OCI-LY7 (cell line): ENCODE measurements at regions not wholly inside any gene's neighbourhood (a gene's known extent, or its start where the extent isn't known, plus 50 kb on each side); places are given as distances from the start of the nearest gene placed in this dataset.

ENCODE experiments used
- BruUV-seq: library from RNA; stranded (reverse); fragments of 400-500 nt; replicated peaks from 2 replicates; lab custom pipeline; 2021; lab: Mats Ljungman, UMichigan
- CTCF ChIA-PET: fragments of 300-600 bp; sonication (Branson Sonifier 250); formaldehyde crosslinking; loops from one replicate; lab custom pipeline; 2022; ENCODE audit warnings: antibody characterized with exemption; ENCODE audit not compliant: unreplicated experiment; lab: Charles Lee
- POLR2A ChIA-PET: fragments of 300-600 bp; sonication (Branson Sonifier 250); formaldehyde crosslinking; loops from one replicate; lab custom pipeline; 2022; ENCODE audit warnings: antibody characterized with exemption; lab: Charles Lee
- DNase-seq: peaks from one replicate; pipeline ENCODE4 v3.0.0-alpha.2; 2015; ENCODE audit warnings: low spot score
- H2AFZ ChIP-seq: fragments of 200-600 bp; sonication (generic), shearing (Covaris generic); 2 replicates; pipeline ENCODE4 v1.6.1; 2014; ENCODE audit warnings: mild to moderate bottlenecking, antibody characterized with exemption, low read length, moderate library complexity
- H3K27ac ChIP-seq: fragments of 200-600 bp; sonication (generic); 2 replicates; pipeline ENCODE4 v1.5.1; 2014; ENCODE audit warnings: mixed run types, low read depth, mild to moderate bottlenecking, moderate library complexity, low read length, inconsistent platforms; ENCODE audit not compliant: poor library complexity, severe bottlenecking
- H3K36me3 ChIP-seq: fragments of 200-600 bp; sonication (generic); 2 replicates; pipeline ENCODE4 v1.6.1; 2014; ENCODE audit warnings: mild to moderate bottlenecking, antibody characterized with exemption, low read length, moderate library complexity, mixed read lengths; ENCODE audit not compliant: insufficient read depth
- H3K4me1 ChIP-seq: fragments of 200-600 bp; sonication (generic); 2 replicates; pipeline ENCODE4 v1.5.1; 2014; ENCODE audit warnings: mild to moderate bottlenecking, low read length; ENCODE audit not compliant: insufficient read depth, poor library complexity, severe bottlenecking
- H3K4me2 ChIP-seq: fragments of 200-600 bp; sonication (generic); 2 replicates; pipeline ENCODE4 v1.6.1; 2014; ENCODE audit warnings: mild to moderate bottlenecking, low read length
- H3K4me3 ChIP-seq: fragments of 200-600 bp; sonication (generic); 2 replicates; pipeline ENCODE4 v1.5.1; 2014; ENCODE audit warnings: mild to moderate bottlenecking, low read depth, low read length; ENCODE audit not compliant: poor library complexity, severe bottlenecking
- H3K79me2 ChIP-seq: fragments of 200-600 bp; sonication (generic); 2 replicates; pipeline ENCODE4 v1.6.1; 2016; ENCODE audit warnings: low read depth, mild to moderate bottlenecking, low read length, moderate library complexity, mixed read lengths; ENCODE audit not compliant: insufficient read depth
- H3K9me2 ChIP-seq: fragments of 200-600 bp; sonication (generic); 2 replicates; pipeline ENCODE4 v1.6.1; 2016; ENCODE audit warnings: mild to moderate bottlenecking, low read length, mixed read lengths; ENCODE audit not compliant: insufficient read depth
- H3K9me3 ChIP-seq: fragments of 200-600 bp; sonication (generic); 2 replicates; pipeline ENCODE4 v1.6.1; 2014; ENCODE audit warnings: mild to moderate bottlenecking, mixed run types, low read length, mixed read lengths
- H4K20me1 ChIP-seq: fragments of 200-600 bp; sonication (generic); 2 replicates; pipeline ENCODE4 v1.6.1; 2014; ENCODE audit warnings: mild to moderate bottlenecking, antibody characterized with exemption, low read length, moderate library complexity, mixed read lengths; ENCODE audit not compliant: insufficient read depth
- CTCF ChIP-seq: fragments of 200-600 bp; sonication (generic); conservative IDR thresholded peaks from 2 replicates; pipeline ENCODE4 v1.5.1; 2014; ENCODE audit warnings: mild to moderate bottlenecking, antibody characterized with exemption, low read length, moderate library complexity, mixed read lengths
- EZH2phosphoT487 ChIP-seq: fragments of 200-600 bp; sonication (generic); IDR thresholded peaks from 2 replicates; pipeline ENCODE4 v1.6.1; 2018; ENCODE audit warnings: low read depth, borderline replicate concordance, mild to moderate bottlenecking, mixed run types, antibody characterized with exemption, low read length, moderate library complexity, mixed read lengths
- intact Hi-C: fragments of 100-400 bp; cut with micrococcal nuclease; formaldehyde crosslinking; loops from one replicate; pipeline ENCODE4 v1.10.0; 2022; ENCODE audit not compliant: unreplicated experiment

- H4K20me1 ChIP-seq = no peaks in the 10 kb centered on the region
- intact Hi-C loops = no loop called here
- no peak overlapping the region for H3K4me3 ChIP-seq
- no peaks in the 10 kb centered on the region for H3K4me1 ChIP-seq
- H3K9me3 ChIP-seq = no peaks in the 10 kb centered on the region
- no peak overlapping the region for H2AFZ ChIP-seq
- CTCF ChIA-PET = no interaction called here
- BruUV-seq = no TSS peak
- H3K79me2 ChIP-seq = no peaks in the 10 kb centered on the region
- no peak overlapping the region for H3K4me2 ChIP-seq
- H3K27ac ChIP-seq = no peak overlapping the region
- H3K9me2 ChIP-seq = no peaks in the 10 kb centered on the region
- DNase-seq = no peak
- POLR2A ChIA-PET = no interaction called here
- TF ChIP-seq EZH2phosphoT487 (no peak), CTCF (no peak)
- no peaks in the 10 kb centered on the region for H3K36me3 ChIP-seq
These were observed 404.2 kb upstream of the SGCG start for GRCh38 chr13:22776394-22777186.

GRCh38 chr13:22777207-22777606 lies 403.6 kb upstream of the SGCG start:
- no peak for DNase-seq
- BruUV-seq = no TSS peak
- Histone ChIP-seq H3K79me2 (no peaks in the 10 kb centered on the region), H3K9me3 (no peaks in the 10 kb centered on the region), H3K27ac (no peak overlapping the region), H3K4me1 (no peaks in the 10 kb centered on the region), H2AFZ (no peak overlapping the region), H3K4me2 (no peak overlapping the region), H3K9me2 (no peaks in the 10 kb centered on the region), H3K4me3 (no peak overlapping the region), H3K36me3 (no peaks in the 10 kb centered on the region), H4K20me1 (no peaks in the 10 kb centered on the region)
- ChIA-PET POLR2A (no interaction called here), CTCF (no interaction called here)
- TF ChIP-seq EZH2phosphoT487 (no peak), CTCF (no peak)
- intact Hi-C loops = no loop called here

DNA sequence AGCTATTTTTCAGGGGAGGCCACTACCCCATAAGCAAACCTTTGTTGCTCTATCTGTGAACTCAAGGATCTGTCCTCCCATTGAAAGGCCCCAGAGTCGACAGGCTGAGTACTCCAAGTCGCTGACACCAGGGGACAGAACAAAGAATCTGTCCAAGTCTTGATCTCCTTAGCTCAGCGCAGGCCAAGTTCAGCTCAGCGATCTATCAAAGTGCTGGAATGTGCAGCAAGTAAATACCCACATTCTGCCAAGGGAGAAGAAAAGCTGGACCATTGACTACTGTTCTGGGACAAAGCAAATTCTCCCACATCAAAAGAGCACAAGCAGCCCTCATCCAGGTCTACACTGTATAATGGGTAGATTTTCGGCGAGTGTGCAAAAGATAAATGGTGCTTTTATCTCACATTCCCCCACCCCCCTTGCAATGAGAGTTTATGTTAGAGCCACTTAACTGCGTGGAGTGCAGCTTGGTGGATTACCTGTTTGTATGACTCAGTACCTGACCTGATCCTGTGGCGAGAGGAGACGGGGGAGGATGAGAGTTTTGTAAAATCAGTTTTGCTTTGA lies 391.7 kb upstream of the SGCG start:
- DNase-seq = no peak
- Histone ChIP-seq H2AFZ (no peak overlapping the region), H3K79me2 (no peaks in the 10 kb centered on the region), H3K36me3 (no peaks in the 10 kb centered on the region), H3K9me2 (no peaks in the 10 kb centered on the region), H3K4me1 (no peaks in the 10 kb centered on the region), H3K4me3 (no peak overlapping the region), H3K9me3 (no peaks in the 10 kb centered on the region), H4K20me1 (no peaks in the 10 kb centered on the region), H3K27ac (no peak overlapping the region), H3K4me2 (no peak overlapping the region)
- ChIA-PET CTCF (no interaction called here), POLR2A (interaction anchor here (0.6 kb wide), 1 partner anchor 203 kb away, joined by 4 read pairs; no protein-coding TSS in a partner anchor)
- TF ChIP-seq CTCF = no peak
- no peak for TF ChIP-seq EZH2phosphoT487
- intact Hi-C loops = no loop called here
- no TSS peak for BruUV-seq
